Suprapubic skin (tissue), 4 donors: ENCODE measurements at regions not wholly inside any gene's neighbourhood (a gene's known extent, or its start where the extent isn't known, plus 50 kb on each side); places are given as distances from the start of the nearest gene placed in this dataset.

Source experiments
- POLR2A ChIP-seq, 2 donors: fragments of 450-650 bp; IDR thresholded peaks; one replicate each; pipeline ENCODE4 v1.6.1; 2017; ENCODE audit warnings: antibody characterized with exemption in 2 of 2, mild to moderate bottlenecking in 2 of 2, moderate library complexity in 2 of 2
- POLR2AphosphoS5 ChIP-seq, 3 donors: sonication (generic); formaldehyde crosslinking; IDR thresholded peaks; one replicate each; pipeline ENCODE4 v1.6.1; 2017; ENCODE audit warnings: antibody characterized with exemption in 3 of 3
- TF ChIP-seq, protein P1 (sequence below), 2 donors: fragments of 200-600 bp in 1 of 2; fragments of 450-650 bp in 1 of 2; sonication (generic) in 1 of 2; IDR thresholded peaks; one replicate each; pipeline ENCODE4 v1.5.1; 2016 to 2019; ENCODE audit warnings: antibody characterized with exemption in 2 of 2, mild to moderate bottlenecking in 1 of 2, moderate library complexity in 1 of 2

GRCh38 chr1:221071777-221072176 is 192.5 kb downstream of the HLX start:
- TF ChIP-seq POLR2A (IDR thresholded peaks at IDR 0.05), result no peak
- TF ChIP-seq, protein P1, sequence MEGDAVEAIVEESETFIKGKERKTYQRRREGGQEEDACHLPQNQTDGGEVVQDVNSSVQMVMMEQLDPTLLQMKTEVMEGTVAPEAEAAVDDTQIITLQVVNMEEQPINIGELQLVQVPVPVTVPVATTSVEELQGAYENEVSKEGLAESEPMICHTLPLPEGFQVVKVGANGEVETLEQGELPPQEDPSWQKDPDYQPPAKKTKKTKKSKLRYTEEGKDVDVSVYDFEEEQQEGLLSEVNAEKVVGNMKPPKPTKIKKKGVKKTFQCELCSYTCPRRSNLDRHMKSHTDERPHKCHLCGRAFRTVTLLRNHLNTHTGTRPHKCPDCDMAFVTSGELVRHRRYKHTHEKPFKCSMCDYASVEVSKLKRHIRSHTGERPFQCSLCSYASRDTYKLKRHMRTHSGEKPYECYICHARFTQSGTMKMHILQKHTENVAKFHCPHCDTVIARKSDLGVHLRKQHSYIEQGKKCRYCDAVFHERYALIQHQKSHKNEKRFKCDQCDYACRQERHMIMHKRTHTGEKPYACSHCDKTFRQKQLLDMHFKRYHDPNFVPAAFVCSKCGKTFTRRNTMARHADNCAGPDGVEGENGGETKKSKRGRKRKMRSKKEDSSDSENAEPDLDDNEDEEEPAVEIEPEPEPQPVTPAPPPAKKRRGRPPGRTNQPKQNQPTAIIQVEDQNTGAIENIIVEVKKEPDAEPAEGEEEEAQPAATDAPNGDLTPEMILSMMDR (IDR thresholded peaks at IDR 0.05), result no peak
- no peak for TF ChIP-seq POLR2AphosphoS5 (IDR thresholded peaks at IDR 0.05)
